Stimulated activated naive CD8-positive, alpha-beta T cell treated with anti-CD3 and anti-CD28 coated beads, Interleukin-15, Interleukin-2, amounts not matched to agents 100 U/mL and 50 U/mL, for 24 hours (primary cell): ENCODE measurements at regions not wholly inside any gene's neighbourhood (a gene's known extent, or its start where the extent isn't known, plus 50 kb on each side); places are given as distances from the start of the nearest gene placed in this dataset.
"Not testable (repeated sequence)": the region's sequence is repeated elsewhere in the genome, so short reads cannot be mapped to it uniquely, and the experiment has no call there.

Source experiments
- ATAC-seq: fragments of 150-1000 bp; cut with Tn5 transposase; one replicate; pipeline ENCODE4 v1.10.0; 2021
- DNase-seq: peaks from one replicate; pipeline ENCODE4 v3.0.0; 2021

- no peak for DNase-seq
- ATAC-seq = no peak
These were observed 82.2 kb upstream of the HABP2 start for GRCh38 chr10:113470372-113471240.

GRCh38 chr10:113471241-113471996 lies 81.4 kb upstream of the HABP2 start:
- DNase-seq (no peak), ATAC-seq (no peak)

- DNase-seq = no peak
- no peak for ATAC-seq
These were observed 79.8 kb upstream of the HABP2 start for GRCh38 chr10:113473011-113473410.

GRCh38 chr10:113473851-113474250 lies 79.0 kb upstream of the HABP2 start:
- ATAC-seq (no peak), DNase-seq (no peak)

GRCh38 chr10:113474752-113475151 lies 78.1 kb upstream of the HABP2 start:
- ATAC-seq = no peak

GRCh38 chr10:113475381-113475807 lies 77.5 kb upstream of the HABP2 start:
- ATAC-seq (no peak), DNase-seq (no peak)

More at GRCh38 chr10:113474752-113475151, 78.1 kb upstream of the HABP2 start:
- DNase-seq = no peak

GRCh38 chr10:113476191-113476590 lies 76.7 kb upstream of the HABP2 start:
- no peak for ATAC-seq
- no peak for DNase-seq

GRCh38 chr10:113476673-113477072 lies 76.2 kb upstream of the HABP2 start:
- DNase-seq (no peak), ATAC-seq (no peak)

- ATAC-seq (no peak), DNase-seq (no peak)
These were observed 75.4 kb upstream of the HABP2 start for GRCh38 chr10:113477451-113477850.

- ATAC-seq = no peak
- no peak for DNase-seq
These were observed 73.3 kb upstream of the HABP2 start for GRCh38 chr10:113479346-113480080.

GRCh38 chr10:113480081-113480360 lies 72.8 kb upstream of the HABP2 start:
- DNase-seq (no peak), ATAC-seq (no peak)

GRCh38 chr10:113480851-113481502 lies 71.9 kb upstream of the HABP2 start:
- DNase-seq (no peak), ATAC-seq (no peak)

- ATAC-seq (no peak), DNase-seq (no peak)
These were observed 68.4 kb upstream of the HABP2 start for GRCh38 chr10:113484487-113484886.

GRCh38 chr10:113485736-113486135 lies 67.1 kb upstream of the HABP2 start:
- ATAC-seq = no peak
- DNase-seq = no peak

GRCh38 chr10:113486531-113486930 lies 66.3 kb upstream of the HABP2 start:
- ATAC-seq (no peak), DNase-seq (no peak)

GRCh38 chr10:113487154-113487553 lies 65.7 kb upstream of the HABP2 start:
- DNase-seq (no peak), ATAC-seq (no peak)

- no peak for ATAC-seq
- DNase-seq = no peak
These were observed 64.7 kb upstream of the HABP2 start for GRCh38 chr10:113488186-113488585.

GRCh38 chr10:113489522-113489921 lies 63.3 kb upstream of the HABP2 start:
- DNase-seq, ATAC-seq: not testable (repeated sequence)

- DNase-seq (no peak), ATAC-seq (no peak)
These were observed 60.8 kb upstream of the HABP2 start for GRCh38 chr10:113491967-113492565.

GRCh38 chr10:113493195-113493594 lies 59.7 kb upstream of the HABP2 start:
- no peak for DNase-seq
- ATAC-seq = no peak

- ATAC-seq = no peak
- DNase-seq = no peak
These were observed 59.0 kb upstream of the HABP2 start for GRCh38 chr10:113493882-113494301.

- DNase-seq = no peak
- ATAC-seq = no peak
These were observed 58.1 kb upstream of the HABP2 start for GRCh38 chr10:113494761-113495160.
